ENCODE measurements at regions not wholly inside any gene's neighbourhood (a gene's known extent, or its start where the extent isn't known, plus 50 kb on each side); places are given as distances from the start of the nearest gene placed in this dataset.

GRCh38 chr10:33102071-33102470 lies 144.0 kb upstream of the ITGB1 start:
- Histone ChIP-seq H3K4me3 (ENCODE audit: low read length) (no peak overlapping the region), H3K4me2 (ENCODE audit: low read length) (no peak overlapping the region), H3F3A (ENCODE audit: low read length, unreplicated experiment) (no peaks in the 10 kb centered on the region), H3K27ac (ENCODE audit: low read length) (no peak overlapping the region), H3K9ac (ENCODE audit: low read length) (no peak overlapping the region), H3K79me2 (ENCODE audit: low read length) (no peaks in the 10 kb centered on the region), H3K4me1 (ENCODE audit: insufficient read depth, low read length) (no peaks in the 10 kb centered on the region), H3K27me3 (ENCODE audit: low read length) (no peaks in the 10 kb centered on the region), H3K9me2 (replicated peaks; ENCODE audit: low read length) (no peaks in the 10 kb centered on the region), H3K9me3 (ENCODE audit: low read length) (peaks cover 9% of the 10 kb centered on the region), H2AFZ (ENCODE audit: low read length) (no peak overlapping the region), H3K36me3 (ENCODE audit: low read depth, low read length) (no peaks in the 10 kb centered on the region), H4K20me1 (ENCODE audit: low read length) (no peaks in the 10 kb centered on the region)
- no peak for DNase-seq
- ChIA-PET CTCF (no interaction called here), POLR2A (ENCODE audit: unreplicated experiment) (no interaction called here)
- no TSS peak for BruUV-seq (replicated peaks)
- TF ChIP-seq EZH2phosphoT487 (IDR thresholded peaks at IDR 0.05; ENCODE audit: borderline replicate concordance, low read length) (no peak), EZH2 (IDR thresholded peaks at IDR 0.05; ENCODE audit: low read length, unreplicated experiment) (no peak), CTCF (conservative IDR thresholded peaks at IDR 0.05; ENCODE audit: low read depth, low read length) (no peak)
- ATAC-seq: no peak
- intact Hi-C loops (cut with micrococcal nuclease): no loop called here

GRCh38 chr10:33101392-33101787 lies 143.4 kb upstream of the ITGB1 start:
- H3K27me3 ChIP-seq (ENCODE audit: low read length): no peaks in the 10 kb centered on the region
- CTCF ChIA-PET: interaction anchor here (0.6 kb wide), 1 partner anchor 8 kb away, joined by 3 read pairs; no protein-coding TSS in a partner anchor
- no peaks in the 10 kb centered on the region for H4K20me1 ChIP-seq (ENCODE audit: low read length)
- no peaks in the 10 kb centered on the region for H3F3A ChIP-seq (ENCODE audit: low read length, unreplicated experiment)
- POLR2A ChIA-PET (ENCODE audit: unreplicated experiment): no interaction called here
- H3K27ac ChIP-seq (ENCODE audit: low read length): no peak overlapping the region
- intact Hi-C loops (cut with micrococcal nuclease): no loop called here
- no peak overlapping the region for H3K9ac ChIP-seq (ENCODE audit: low read length)
- no peak overlapping the region for H3K4me3 ChIP-seq (ENCODE audit: low read length)
- no peaks in the 10 kb centered on the region for H3K36me3 ChIP-seq (ENCODE audit: low read depth, low read length)
- H3K9me3 ChIP-seq (ENCODE audit: low read length): peaks cover 9% of the 10 kb centered on the region
- ATAC-seq (no peak), DNase-seq (no peak)
- no peaks in the 10 kb centered on the region for H3K4me1 ChIP-seq (ENCODE audit: insufficient read depth, low read length)
- peak overlapping the region; percentile 8; the same call in 1 of the 2 replicates for H2AFZ ChIP-seq (ENCODE audit: low read length)
- H3K9me2 ChIP-seq (replicated peaks; ENCODE audit: low read length): no peaks in the 10 kb centered on the region
- BruUV-seq (replicated peaks): no TSS peak
- TF ChIP-seq EZH2phosphoT487 (IDR thresholded peaks at IDR 0.05; ENCODE audit: borderline replicate concordance, low read length) (no peak), CTCF (conservative IDR thresholded peaks at IDR 0.05; ENCODE audit: low read depth, low read length) (no peak), EZH2 (IDR thresholded peaks at IDR 0.05; ENCODE audit: low read length, unreplicated experiment) (no peak)
- H3K79me2 ChIP-seq (ENCODE audit: low read length): no peaks in the 10 kb centered on the region
- H3K4me2 ChIP-seq (ENCODE audit: low read length): no peak overlapping the region

GRCh38 chr10:33100781-33101391 lies 142.9 kb upstream of the ITGB1 start:
- no peak overlapping the region for H2AFZ ChIP-seq (ENCODE audit: low read length)
- no peak overlapping the region for H3K9ac ChIP-seq (ENCODE audit: low read length)
- H3K4me3 ChIP-seq (ENCODE audit: low read length): no peak overlapping the region
- H3K4me1 ChIP-seq (ENCODE audit: insufficient read depth, low read length): no peaks in the 10 kb centered on the region
- H3K4me2 ChIP-seq (ENCODE audit: low read length): no peak overlapping the region
- H4K20me1 ChIP-seq (ENCODE audit: low read length): no peaks in the 10 kb centered on the region
- DNase-seq (no peak), ATAC-seq (no peak)
- POLR2A ChIA-PET (ENCODE audit: unreplicated experiment): no interaction called here
- no TSS peak for BruUV-seq (replicated peaks)
- H3K9me2 ChIP-seq (replicated peaks; ENCODE audit: low read length): no peaks in the 10 kb centered on the region
- H3K27ac ChIP-seq (ENCODE audit: low read length): no peak overlapping the region
- no peaks in the 10 kb centered on the region for H3K27me3 ChIP-seq (ENCODE audit: low read length)
- no peaks in the 10 kb centered on the region for H3K36me3 ChIP-seq (ENCODE audit: low read depth, low read length)
- no peaks in the 10 kb centered on the region for H3K79me2 ChIP-seq (ENCODE audit: low read length)
- TF ChIP-seq CTCF (conservative IDR thresholded peaks at IDR 0.05; ENCODE audit: low read depth, low read length) (no peak), EZH2 (IDR thresholded peaks at IDR 0.05; ENCODE audit: low read length, unreplicated experiment) (no peak), EZH2phosphoT487 (IDR thresholded peaks at IDR 0.05; ENCODE audit: borderline replicate concordance, low read length) (no peak)
- intact Hi-C loops (cut with micrococcal nuclease): no loop called here
- peaks cover 11% of the 10 kb centered on the region for H3K9me3 ChIP-seq (ENCODE audit: low read length)
- H3F3A ChIP-seq (ENCODE audit: low read length, unreplicated experiment): no peaks in the 10 kb centered on the region
- CTCF ChIA-PET: interaction anchor here (0.6 kb wide), 1 partner anchor 9 kb away, joined by 3 read pairs; no protein-coding TSS in a partner anchor
